Chondrocyte (in vitro differentiated cells): ENCODE measurements at regions not wholly inside any gene's neighbourhood (a gene's known extent, or its start where the extent isn't known, plus 50 kb on each side); places are given as distances from the start of the nearest gene placed in this dataset.

Source experiments
- DNase-seq: peaks from one replicate; pipeline ENCODE4 v3.0.0; 2021; ENCODE audit warnings: mixed read lengths, low spot score
- H3K27ac Mint-ChIP-seq: one replicate; pipeline ENCODE4 v1.8.0; 2021; ENCODE audit warnings: mild to moderate bottlenecking, moderate library complexity, mixed read lengths; ENCODE audit not compliant: unreplicated experiment
- H3K27me3 Mint-ChIP-seq: 2 replicates; pipeline ENCODE4 v1.8.0; 2021; ENCODE audit warnings: low read depth, mixed read lengths
- H3K36me3 Mint-ChIP-seq: 2 replicates; pipeline ENCODE4 v1.8.0; 2021; ENCODE audit warnings: low read depth, mixed read lengths
- H3K4me1 Mint-ChIP-seq: 2 replicates; pipeline ENCODE4 v1.8.0; 2021; ENCODE audit warnings: low read depth, mild to moderate bottlenecking, mixed read lengths
- H3K4me3 Mint-ChIP-seq: one replicate; pipeline ENCODE4 v1.8.0; 2021; ENCODE audit warnings: mild to moderate bottlenecking, moderate library complexity, mixed read lengths; ENCODE audit not compliant: unreplicated experiment
- H3K9me3 Mint-ChIP-seq: 2 replicates; pipeline ENCODE4 v1.8.0; 2021; ENCODE audit warnings: low read depth, mixed read lengths
- CTCF ChIP-seq: fragments of 200-600 bp; sonication (generic); IDR thresholded peaks from 2 replicates; pipeline ENCODE4 v1.5.0; 2021; ENCODE audit warnings: antibody characterized with exemption, mild to moderate bottlenecking, moderate library complexity

- peaks cover 8% of the 10 kb centered on the region for H3K9me3 Mint-ChIP-seq
- no peak for DNase-seq
- H3K27ac Mint-ChIP-seq: no peak overlapping the region
- no peaks in the 10 kb centered on the region for H3K4me1 Mint-ChIP-seq
- no peak for TF ChIP-seq CTCF
- no peak overlapping the region for H3K4me3 Mint-ChIP-seq
- H3K27me3 Mint-ChIP-seq: peaks cover 16% of the 10 kb centered on the region
- no peaks in the 10 kb centered on the region for H3K36me3 Mint-ChIP-seq
Measured at GRCh38 chr3:22620498-22620897, 582.6 kb upstream of the UBE2E2 start.

- no peak overlapping the region for H3K4me3 Mint-ChIP-seq
- no peak for DNase-seq
- H3K27me3 Mint-ChIP-seq: peaks cover 9% of the 10 kb centered on the region
- no peaks in the 10 kb centered on the region for H3K36me3 Mint-ChIP-seq
- H3K4me1 Mint-ChIP-seq: no peaks in the 10 kb centered on the region
- TF ChIP-seq CTCF: no peak
- no peak overlapping the region for H3K27ac Mint-ChIP-seq
- peaks cover 12% of the 10 kb centered on the region for H3K9me3 Mint-ChIP-seq
Measured at GRCh38 chr3:22621205-22621809, 581.8 kb upstream of the UBE2E2 start.

GRCh38 chr3:22627993-22628499 is 575.1 kb upstream of the UBE2E2 start:
- TF ChIP-seq CTCF: no peak
- H3K4me1 Mint-ChIP-seq: no peaks in the 10 kb centered on the region
- peaks cover 22% of the 10 kb centered on the region for H3K9me3 Mint-ChIP-seq

GRCh38 chr3:22632536-22632935 is 570.6 kb upstream of the UBE2E2 start:
- no peak overlapping the region for H3K27ac Mint-ChIP-seq

More at GRCh38 chr3:22627993-22628499, 575.1 kb upstream of the UBE2E2 start:
- Mint-ChIP-seq H3K36me3 (peaks cover 1% of the 10 kb centered on the region), H3K27me3 (peaks cover 14% of the 10 kb centered on the region), H3K27ac (no peak overlapping the region), H3K4me3 (no peak overlapping the region)
- no peak for DNase-seq

GRCh38 chr3:22634433-22634832 is 568.7 kb upstream of the UBE2E2 start:
- Mint-ChIP-seq H3K36me3 (no peaks in the 10 kb centered on the region), H3K27ac (no peak overlapping the region), H3K9me3 (peaks cover 11% of the 10 kb centered on the region), H3K4me3 (no peak overlapping the region), H3K27me3 (peaks cover 10% of the 10 kb centered on the region), H3K4me1 (no peaks in the 10 kb centered on the region)
- no peak for TF ChIP-seq CTCF
- DNase-seq: no peak

More at GRCh38 chr3:22632536-22632935, 570.6 kb upstream of the UBE2E2 start:
- no peak overlapping the region for H3K4me3 Mint-ChIP-seq
- no peaks in the 10 kb centered on the region for H3K4me1 Mint-ChIP-seq
- peaks cover 12% of the 10 kb centered on the region for H3K27me3 Mint-ChIP-seq
- no peaks in the 10 kb centered on the region for H3K9me3 Mint-ChIP-seq
- no peak for DNase-seq
- H3K36me3 Mint-ChIP-seq: no peaks in the 10 kb centered on the region
- TF ChIP-seq CTCF: no peak
